ENCODE measurements at regions not wholly inside any gene's neighbourhood (a gene's known extent, or its start where the extent isn't known, plus 50 kb on each side); places are given as distances from the start of the nearest gene placed in this dataset.
"Not testable (repeated sequence)": the region's sequence is repeated elsewhere in the genome, so short reads cannot be mapped to it uniquely, and the experiment has no call there.

GRCh38 chr1:22208973-22209378 lies 66.1 kb upstream of the WNT4 start:
- peaks cover 12% of the 10 kb centered on the region; the same call in 1 of the 2 replicates for H3K27me3 ChIP-seq (ENCODE audit: control insufficient read depth, insufficient read depth, low read length)
- H3K27ac ChIP-seq (ENCODE audit: low read depth, low read length), result no peak overlapping the region
- no peaks in the 10 kb centered on the region for H3K9me3 ChIP-seq (ENCODE audit: control insufficient read depth, insufficient read depth, low read length)
- H3K9ac ChIP-seq (ENCODE audit: low read depth, low read length), result no peak overlapping the region
- no peaks in the 10 kb centered on the region for H3K36me3 ChIP-seq (ENCODE audit: control insufficient read depth, insufficient read depth, low read length)
- H3K4me1 ChIP-seq (ENCODE audit: control insufficient read depth, insufficient read depth, low read length), result peaks cover 19% of the 10 kb centered on the region
- H3K4me3 ChIP-seq (ENCODE audit: low read depth, low read length), result no peak overlapping the region

GRCh38 chr1:22210176-22210575 lies 67.3 kb upstream of the WNT4 start:
- H3K4me3 ChIP-seq (ENCODE audit: low read depth, low read length), result no peak overlapping the region
- no peak overlapping the region for H3K27ac ChIP-seq (ENCODE audit: low read depth, low read length)
- H3K9me3 ChIP-seq (ENCODE audit: control insufficient read depth, insufficient read depth, low read length), result no peaks in the 10 kb centered on the region
- peaks cover 12% of the 10 kb centered on the region; the same call in 1 of the 2 replicates for H3K27me3 ChIP-seq (ENCODE audit: control insufficient read depth, insufficient read depth, low read length)
- H3K36me3 ChIP-seq (ENCODE audit: control insufficient read depth, insufficient read depth, low read length), result no peaks in the 10 kb centered on the region
- H3K4me1 ChIP-seq (ENCODE audit: control insufficient read depth, insufficient read depth, low read length), result peaks cover 19% of the 10 kb centered on the region
- H3K9ac ChIP-seq (ENCODE audit: low read depth, low read length), result no peak overlapping the region

- H3K4me3 ChIP-seq (ENCODE audit: low read depth, low read length), result no peak overlapping the region
- H3K27me3 ChIP-seq (ENCODE audit: control insufficient read depth, insufficient read depth, low read length), result peaks cover 12% of the 10 kb centered on the region; the same call in 1 of the 2 replicates
- no peaks in the 10 kb centered on the region for H3K9me3 ChIP-seq (ENCODE audit: control insufficient read depth, insufficient read depth, low read length)
- H3K9ac ChIP-seq (ENCODE audit: low read depth, low read length), result no peak overlapping the region
- no peaks in the 10 kb centered on the region for H3K36me3 ChIP-seq (ENCODE audit: control insufficient read depth, insufficient read depth, low read length)
- H3K4me1 ChIP-seq (ENCODE audit: control insufficient read depth, insufficient read depth, low read length), result peaks cover 19% of the 10 kb centered on the region
- H3K27ac ChIP-seq (ENCODE audit: low read depth, low read length), result no peak overlapping the region
Measured at GRCh38 chr1:22210636-22211035, 67.7 kb upstream of the WNT4 start.

- Histone ChIP-seq H3K4me1 (ENCODE audit: control insufficient read depth, insufficient read depth, low read length) (peaks cover 19% of the 10 kb centered on the region), H3K27me3 (ENCODE audit: control insufficient read depth, insufficient read depth, low read length) (peaks cover 12% of the 10 kb centered on the region; the same call in 1 of the 2 replicates)
- not testable (repeated sequence) for H3K36me3 ChIP-seq (ENCODE audit: control insufficient read depth, insufficient read depth, low read length); H3K4me3 ChIP-seq (ENCODE audit: low read depth, low read length); H3K9ac ChIP-seq (ENCODE audit: low read depth, low read length); H3K27ac ChIP-seq (ENCODE audit: low read depth, low read length); H3K9me3 ChIP-seq (ENCODE audit: control insufficient read depth, insufficient read depth, low read length)
Measured at GRCh38 chr1:22211459-22211858, 68.6 kb upstream of the WNT4 start.

- no peak overlapping the region for H3K9ac ChIP-seq (ENCODE audit: low read depth, low read length)
- H3K27ac ChIP-seq (ENCODE audit: low read depth, low read length), result no peak overlapping the region
- no peaks in the 10 kb centered on the region for H3K9me3 ChIP-seq (ENCODE audit: control insufficient read depth, insufficient read depth, low read length)
- no peak overlapping the region for H3K4me3 ChIP-seq (ENCODE audit: low read depth, low read length)
- peaks cover 19% of the 10 kb centered on the region for H3K4me1 ChIP-seq (ENCODE audit: control insufficient read depth, insufficient read depth, low read length)
- peaks cover 12% of the 10 kb centered on the region; the same call in 1 of the 2 replicates for H3K27me3 ChIP-seq (ENCODE audit: control insufficient read depth, insufficient read depth, low read length)
- H3K36me3 ChIP-seq (ENCODE audit: control insufficient read depth, insufficient read depth, low read length), result no peaks in the 10 kb centered on the region
Measured at GRCh38 chr1:22212400-22213233, 69.7 kb upstream of the WNT4 start.

GRCh38 chr1:22216210-22216883 lies 73.5 kb upstream of the WNT4 start:
- Histone ChIP-seq H3K4me1 (ENCODE audit: control insufficient read depth, insufficient read depth, low read length) (peaks cover 9% of the 10 kb centered on the region; the same call in 1 of the 2 replicates), H3K9ac (ENCODE audit: low read depth, low read length) (no peak overlapping the region), H3K27me3 (ENCODE audit: control insufficient read depth, insufficient read depth, low read length) (0 out of 2 replicates have a peak, but pooled peaks cover 6% of the 10 kb centered on the region), H3K36me3 (ENCODE audit: control insufficient read depth, insufficient read depth, low read length) (no peaks in the 10 kb centered on the region), H3K27ac (ENCODE audit: low read depth, low read length) (no peak overlapping the region), H3K4me3 (ENCODE audit: low read depth, low read length) (no peak overlapping the region), H3K9me3 (ENCODE audit: control insufficient read depth, insufficient read depth, low read length) (no peaks in the 10 kb centered on the region)

GRCh38 chr1:22216966-22217365 lies 74.1 kb upstream of the WNT4 start:
- Histone ChIP-seq H3K27ac (ENCODE audit: low read depth, low read length) (no peak overlapping the region), H3K9ac (ENCODE audit: low read depth, low read length) (no peak overlapping the region), H3K4me1 (ENCODE audit: control insufficient read depth, insufficient read depth, low read length) (peaks cover 9% of the 10 kb centered on the region; the same call in 1 of the 2 replicates), H3K4me3 (ENCODE audit: low read depth, low read length) (no peak overlapping the region), H3K9me3 (ENCODE audit: control insufficient read depth, insufficient read depth, low read length) (no peaks in the 10 kb centered on the region), H3K27me3 (ENCODE audit: control insufficient read depth, insufficient read depth, low read length) (0 out of 2 replicates have a peak, but pooled peaks cover 6% of the 10 kb centered on the region), H3K36me3 (ENCODE audit: control insufficient read depth, insufficient read depth, low read length) (no peaks in the 10 kb centered on the region)

GRCh38 chr1:22217811-22218460 lies 75.0 kb upstream of the WNT4 start:
- H3K27me3 ChIP-seq (ENCODE audit: control insufficient read depth, insufficient read depth, low read length), result 0 out of 2 replicates have a peak, but pooled peaks cover 2% of the 10 kb centered on the region
- H3K4me3 ChIP-seq (ENCODE audit: low read depth, low read length), result no peak overlapping the region
- H3K9me3 ChIP-seq (ENCODE audit: control insufficient read depth, insufficient read depth, low read length), result no peaks in the 10 kb centered on the region
- no peak overlapping the region for H3K27ac ChIP-seq (ENCODE audit: low read depth, low read length)
- H3K36me3 ChIP-seq (ENCODE audit: control insufficient read depth, insufficient read depth, low read length), result no peaks in the 10 kb centered on the region
- H3K4me1 ChIP-seq (ENCODE audit: control insufficient read depth, insufficient read depth, low read length), result peaks cover 3% of the 10 kb centered on the region; the same call in 1 of the 2 replicates
- H3K9ac ChIP-seq (ENCODE audit: low read depth, low read length), result no peak overlapping the region

GRCh38 chr1:22218618-22219250 lies 75.8 kb upstream of the WNT4 start:
- Histone ChIP-seq H3K4me3 (ENCODE audit: low read depth, low read length) (no peak overlapping the region), H3K27me3 (ENCODE audit: control insufficient read depth, insufficient read depth, low read length) (no peaks in the 10 kb centered on the region), H3K9me3 (ENCODE audit: control insufficient read depth, insufficient read depth, low read length) (no peaks in the 10 kb centered on the region), H3K4me1 (ENCODE audit: control insufficient read depth, insufficient read depth, low read length) (no peaks in the 10 kb centered on the region), H3K9ac (ENCODE audit: low read depth, low read length) (no peak overlapping the region), H3K27ac (ENCODE audit: low read depth, low read length) (no peak overlapping the region), H3K36me3 (ENCODE audit: control insufficient read depth, insufficient read depth, low read length) (no peaks in the 10 kb centered on the region)

GRCh38 chr1:22221233-22221780 lies 78.4 kb upstream of the WNT4 start:
- H3K27ac ChIP-seq (ENCODE audit: low read depth, low read length), result no peak overlapping the region
- H3K4me3 ChIP-seq (ENCODE audit: low read depth, low read length), result no peak overlapping the region
- H3K9me3 ChIP-seq (ENCODE audit: control insufficient read depth, insufficient read depth, low read length), result 0 out of 2 replicates have a peak, but pooled peaks cover 2% of the 10 kb centered on the region
- H3K27me3 ChIP-seq (ENCODE audit: control insufficient read depth, insufficient read depth, low read length), result no peaks in the 10 kb centered on the region
- no peak overlapping the region for H3K9ac ChIP-seq (ENCODE audit: low read depth, low read length)
- H3K36me3 ChIP-seq (ENCODE audit: control insufficient read depth, insufficient read depth, low read length), result no peaks in the 10 kb centered on the region
- H3K4me1 ChIP-seq (ENCODE audit: control insufficient read depth, insufficient read depth, low read length), result no peaks in the 10 kb centered on the region

All from HUES48 (cell line).